ENCODE measurements at regions not wholly inside any gene's neighbourhood (a gene's known extent, or its start where the extent isn't known, plus 50 kb on each side); places are given as distances from the start of the nearest gene placed in this dataset.

DNA sequence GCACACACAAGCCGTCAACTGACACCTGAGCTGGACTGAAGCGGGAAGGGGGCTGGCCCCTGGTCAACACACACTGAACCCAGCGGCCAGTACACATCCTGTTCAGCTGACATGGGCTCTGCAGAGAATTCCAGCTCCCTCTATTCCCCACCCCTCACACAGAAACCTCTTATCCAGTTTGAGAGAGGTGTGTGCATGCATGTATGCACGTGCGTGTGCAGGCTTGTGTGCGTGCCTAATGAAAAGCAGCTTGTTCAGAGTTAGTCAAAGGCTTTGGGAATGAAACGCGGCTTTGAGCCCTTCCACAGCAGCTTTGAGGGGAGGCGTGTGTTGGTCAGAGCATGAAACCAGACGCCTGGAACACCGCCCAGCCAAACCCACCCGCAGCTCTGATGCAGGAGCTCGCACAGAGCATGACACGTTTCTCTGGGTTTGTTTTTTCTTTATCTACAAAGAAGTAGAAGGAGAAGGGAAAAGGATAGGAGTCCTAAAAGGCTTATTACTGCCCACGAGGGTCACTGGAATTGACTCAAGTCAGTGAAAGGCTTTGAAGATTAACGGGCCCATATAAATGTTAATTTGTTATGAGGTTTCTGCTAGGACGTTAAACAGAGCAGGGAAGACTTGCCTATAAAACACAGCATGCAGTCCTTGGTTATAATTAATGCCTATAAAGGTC is 184.2 kb downstream of the ETS2 start (continued):
- TF ChIP-seq, protein P1, sequence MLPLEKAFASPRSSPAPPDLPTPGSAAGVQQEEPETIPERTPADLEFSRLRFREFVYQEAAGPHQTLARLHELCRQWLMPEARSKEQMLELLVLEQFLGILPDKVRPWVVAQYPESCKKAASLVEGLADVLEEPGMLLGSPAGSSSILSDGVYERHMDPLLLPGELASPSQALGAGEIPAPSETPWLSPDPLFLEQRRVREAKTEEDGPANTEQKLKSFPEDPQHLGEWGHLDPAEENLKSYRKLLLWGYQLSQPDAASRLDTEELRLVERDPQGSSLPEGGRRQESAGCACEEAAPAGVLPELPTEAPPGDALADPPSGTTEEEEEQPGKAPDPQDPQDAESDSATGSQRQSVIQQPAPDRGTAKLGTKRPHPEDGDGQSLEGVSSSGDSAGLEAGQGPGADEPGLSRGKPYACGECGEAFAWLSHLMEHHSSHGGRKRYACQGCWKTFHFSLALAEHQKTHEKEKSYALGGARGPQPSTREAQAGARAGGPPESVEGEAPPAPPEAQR (tag by site-specific recombination; IDR thresholded peaks at IDR 0.05), result no peak
- TF ChIP-seq ZNF501 (tag by site-specific recombination; IDR thresholded peaks at IDR 0.05) (no peak), ZNF175 (tag by site-specific recombination; IDR thresholded peaks at IDR 0.05) (no peak), ZNF10 (tag by site-specific recombination; IDR thresholded peaks at IDR 0.05) (peak; percentile 85), ZNF140 (tag by site-specific recombination; IDR thresholded peaks at IDR 0.05) (no peak), ZNF629 (tag by site-specific recombination; IDR thresholded peaks at IDR 0.05) (peak; percentile 70; the same call in 1 of the 2 replicates)
- TF ChIP-seq, protein P2, sequence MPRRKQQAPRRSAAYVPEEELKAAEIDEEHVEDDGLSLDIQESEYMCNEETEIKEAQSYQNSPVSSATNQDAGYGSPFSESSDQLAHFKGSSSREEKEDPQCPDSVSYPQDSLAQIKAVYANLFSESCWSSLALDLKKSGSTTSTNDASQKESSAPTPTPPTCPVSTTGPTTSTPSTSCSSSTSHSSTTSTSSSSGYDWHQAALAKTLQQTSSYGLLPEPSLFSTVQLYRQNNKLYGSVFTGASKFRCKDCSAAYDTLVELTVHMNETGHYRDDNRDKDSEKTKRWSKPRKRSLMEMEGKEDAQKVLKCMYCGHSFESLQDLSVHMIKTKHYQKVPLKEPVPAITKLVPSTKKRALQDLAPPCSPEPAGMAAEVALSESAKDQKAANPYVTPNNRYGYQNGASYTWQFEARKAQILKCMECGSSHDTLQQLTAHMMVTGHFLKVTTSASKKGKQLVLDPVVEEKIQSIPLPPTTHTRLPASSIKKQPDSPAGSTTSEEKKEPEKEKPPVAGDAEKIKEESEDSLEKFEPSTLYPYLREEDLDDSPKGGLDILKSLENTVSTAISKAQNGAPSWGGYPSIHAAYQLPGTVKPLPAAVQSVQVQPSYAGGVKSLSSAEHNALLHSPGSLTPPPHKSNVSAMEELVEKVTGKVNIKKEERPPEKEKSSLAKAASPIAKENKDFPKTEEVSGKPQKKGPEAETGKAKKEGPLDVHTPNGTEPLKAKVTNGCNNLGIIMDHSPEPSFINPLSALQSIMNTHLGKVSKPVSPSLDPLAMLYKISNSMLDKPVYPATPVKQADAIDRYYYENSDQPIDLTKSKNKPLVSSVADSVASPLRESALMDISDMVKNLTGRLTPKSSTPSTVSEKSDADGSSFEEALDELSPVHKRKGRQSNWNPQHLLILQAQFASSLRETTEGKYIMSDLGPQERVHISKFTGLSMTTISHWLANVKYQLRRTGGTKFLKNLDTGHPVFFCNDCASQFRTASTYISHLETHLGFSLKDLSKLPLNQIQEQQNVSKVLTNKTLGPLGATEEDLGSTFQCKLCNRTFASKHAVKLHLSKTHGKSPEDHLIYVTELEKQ (tag by site-specific recombination; IDR thresholded peaks at IDR 0.05; ENCODE audit: borderline replicate concordance), result peak; percentile 39; the same call in 1 of the 2 replicates
- TF ChIP-seq, protein P3, sequence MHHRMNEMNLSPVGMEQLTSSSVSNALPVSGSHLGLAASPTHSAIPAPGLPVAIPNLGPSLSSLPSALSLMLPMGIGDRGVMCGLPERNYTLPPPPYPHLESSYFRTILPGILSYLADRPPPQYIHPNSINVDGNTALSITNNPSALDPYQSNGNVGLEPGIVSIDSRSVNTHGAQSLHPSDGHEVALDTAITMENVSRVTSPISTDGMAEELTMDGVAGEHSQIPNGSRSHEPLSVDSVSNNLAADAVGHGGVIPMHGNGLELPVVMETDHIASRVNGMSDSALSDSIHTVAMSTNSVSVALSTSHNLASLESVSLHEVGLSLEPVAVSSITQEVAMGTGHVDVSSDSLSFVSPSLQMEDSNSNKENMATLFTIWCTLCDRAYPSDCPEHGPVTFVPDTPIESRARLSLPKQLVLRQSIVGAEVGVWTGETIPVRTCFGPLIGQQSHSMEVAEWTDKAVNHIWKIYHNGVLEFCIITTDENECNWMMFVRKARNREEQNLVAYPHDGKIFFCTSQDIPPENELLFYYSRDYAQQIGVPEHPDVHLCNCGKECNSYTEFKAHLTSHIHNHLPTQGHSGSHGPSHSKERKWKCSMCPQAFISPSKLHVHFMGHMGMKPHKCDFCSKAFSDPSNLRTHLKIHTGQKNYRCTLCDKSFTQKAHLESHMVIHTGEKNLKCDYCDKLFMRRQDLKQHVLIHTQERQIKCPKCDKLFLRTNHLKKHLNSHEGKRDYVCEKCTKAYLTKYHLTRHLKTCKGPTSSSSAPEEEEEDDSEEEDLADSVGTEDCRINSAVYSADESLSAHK (tag by site-specific recombination; IDR thresholded peaks at IDR 0.05), result peak; percentile 95

DNA sequence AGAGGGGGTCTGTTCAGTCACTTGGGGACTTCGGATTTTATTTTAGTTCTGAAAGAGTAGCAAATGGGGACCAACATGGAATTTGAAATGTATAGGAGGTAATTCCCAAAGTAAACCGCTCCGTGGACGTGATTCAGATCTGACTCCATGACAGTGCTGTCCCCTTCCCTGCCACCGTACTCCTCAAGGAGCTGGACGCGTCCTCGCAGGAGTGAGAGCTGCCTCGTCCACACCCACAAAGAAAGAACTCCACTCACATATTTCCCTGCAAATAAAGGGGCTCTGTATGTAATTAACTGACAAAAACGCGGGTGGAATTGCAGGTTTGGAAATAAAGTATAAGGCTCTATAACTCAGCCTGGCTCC is 183.6 kb downstream of the ETS2 start:
- ChIA-PET CTCF (interaction anchor here (0.6 to 1.1 kb wide), 3 partner anchors 23 to 169 kb away, joined by 3 to 6 read pairs (median 3); no protein-coding TSS in a partner anchor), POLR2A (no interaction called here)
- no peaks in the 10 kb centered on the region for H3K9me3 ChIP-seq (ENCODE audit: control insufficient read depth, insufficient read depth, low read depth, low read length)
- no peak overlapping the region for H3K4me3 ChIP-seq (ENCODE audit: low read depth, low read length)
- no peaks in the 10 kb centered on the region for H3K36me3 ChIP-seq (ENCODE audit: control insufficient read depth in 2 of 2, insufficient read depth in 1 of 2, low read length in 2 of 2)
- TF ChIP-seq ZNF624 (tag by site-specific recombination; IDR thresholded peaks at IDR 0.05), result no peak
- TF ChIP-seq, protein P4, sequence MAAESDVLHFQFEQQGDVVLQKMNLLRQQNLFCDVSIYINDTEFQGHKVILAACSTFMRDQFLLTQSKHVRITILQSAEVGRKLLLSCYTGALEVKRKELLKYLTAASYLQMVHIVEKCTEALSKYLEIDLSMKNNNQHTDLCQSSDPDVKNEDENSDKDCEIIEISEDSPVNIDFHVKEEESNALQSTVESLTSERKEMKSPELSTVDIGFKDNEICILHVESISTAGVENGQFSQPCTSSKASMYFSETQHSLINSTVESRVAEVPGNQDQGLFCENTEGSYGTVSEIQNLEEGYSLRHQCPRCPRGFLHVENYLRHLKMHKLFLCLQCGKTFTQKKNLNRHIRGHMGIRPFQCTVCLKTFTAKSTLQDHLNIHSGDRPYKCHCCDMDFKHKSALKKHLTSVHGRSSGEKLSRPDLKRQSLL (tag by site-specific recombination; IDR thresholded peaks at IDR 0.05), result 0 out of 2 replicates have a peak, but pooled peaks have one; percentile 33
- peak overlapping the region; percentile 27; the same call in 1 of the 2 replicates for H3K27ac ChIP-seq (ENCODE audit: extremely low read depth, low read depth, low read length)
- peaks cover 38% of the 10 kb centered on the region for H3K4me1 ChIP-seq (ENCODE audit: control insufficient read depth, insufficient read depth, low read length)

DNA sequence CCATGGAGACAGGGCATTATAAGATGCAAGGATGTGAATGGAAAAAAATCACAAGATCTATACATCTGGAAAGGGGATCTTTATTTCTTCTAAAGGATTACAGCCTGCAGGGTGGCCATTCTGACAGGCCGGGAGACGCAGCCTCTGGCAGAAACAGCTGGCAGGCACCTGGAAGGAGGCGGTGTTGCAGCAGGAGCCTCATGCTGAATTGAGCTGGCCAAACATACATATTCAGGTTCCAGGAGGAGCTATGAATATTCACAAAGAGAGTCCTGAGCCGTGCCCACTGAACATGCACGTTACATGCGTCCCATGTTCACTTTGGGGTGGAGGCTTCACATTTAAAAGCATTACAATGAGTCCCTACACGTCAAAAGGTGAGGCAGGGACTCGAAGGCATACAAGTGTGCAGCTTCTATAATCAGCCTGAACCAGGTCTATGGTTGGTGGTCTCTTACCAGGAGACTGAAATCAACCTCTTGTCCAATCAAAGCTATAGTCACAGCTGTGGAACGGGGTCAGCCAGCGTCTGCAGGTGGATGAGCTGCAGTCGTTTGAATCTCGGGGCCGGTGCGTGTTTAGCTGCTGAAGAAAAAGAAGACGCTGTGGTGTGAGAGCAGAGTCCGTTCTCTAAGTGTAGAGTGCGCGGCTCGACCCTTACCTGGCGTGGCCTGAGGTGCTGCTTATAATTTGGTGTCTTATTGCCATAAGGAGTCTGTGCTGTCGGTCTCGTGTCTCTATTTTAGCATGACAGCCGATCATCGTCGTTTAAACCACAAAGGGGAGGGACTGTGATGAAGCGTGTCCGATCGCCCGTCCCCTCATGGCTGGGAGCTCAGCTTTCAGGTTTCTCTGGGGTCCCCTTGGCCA is 183.0 kb downstream of the ETS2 start:
- peaks cover 38% of the 10 kb centered on the region for H3K4me1 ChIP-seq (ENCODE audit: control insufficient read depth, insufficient read depth, low read length)
- no peaks in the 10 kb centered on the region for H3K36me3 ChIP-seq (ENCODE audit: control insufficient read depth in 2 of 2, insufficient read depth in 1 of 2, low read length in 2 of 2)
- no peak overlapping the region; the same call in 1 of the 2 replicates for H3K27ac ChIP-seq (ENCODE audit: extremely low read depth, low read depth, low read length)
- no peak for TF ChIP-seq ZNF157 (tag by site-specific recombination; IDR thresholded peaks at IDR 0.05)
- TF ChIP-seq ZNF114 (tag by site-specific recombination; IDR thresholded peaks at IDR 0.05), result no peak
- TF ChIP-seq ZNF558 (tag by site-specific recombination; IDR thresholded peaks at IDR 0.05), result no peak
- TF ChIP-seq ZNF792 (tag by site-specific recombination; IDR thresholded peaks at IDR 0.05), result no peak
- no peak for TF ChIP-seq ZNF510 (tag by site-specific recombination; IDR thresholded peaks at IDR 0.05; ENCODE audit: insufficient replicate concordance)
- no peak for TF ChIP-seq ZNF837 (tag by site-specific recombination; IDR thresholded peaks at IDR 0.05)
- TF ChIP-seq ZNF423 (tag by site-specific recombination; IDR thresholded peaks at IDR 0.05), result no peak
- no peak overlapping the region for H3K4me3 ChIP-seq (ENCODE audit: low read depth, low read length)
- H3K9me3 ChIP-seq (ENCODE audit: control insufficient read depth, insufficient read depth, low read depth, low read length), result no peaks in the 10 kb centered on the region
- ChIA-PET POLR2A (no interaction called here), CTCF (interaction anchor here (0.6 to 1.1 kb wide), 3 partner anchors 22 to 170 kb away, joined by 3 to 6 read pairs (median 4); no protein-coding TSS in a partner anchor)
